ENCODE measurements at regions not wholly inside any gene's neighbourhood (a gene's known extent, or its start where the extent isn't known, plus 50 kb on each side); places are given as distances from the start of the nearest gene placed in this dataset.
"Not testable (repeated sequence)": the region's sequence is repeated elsewhere in the genome, so short reads cannot be mapped to it uniquely, and the experiment has no call there.

DNA sequence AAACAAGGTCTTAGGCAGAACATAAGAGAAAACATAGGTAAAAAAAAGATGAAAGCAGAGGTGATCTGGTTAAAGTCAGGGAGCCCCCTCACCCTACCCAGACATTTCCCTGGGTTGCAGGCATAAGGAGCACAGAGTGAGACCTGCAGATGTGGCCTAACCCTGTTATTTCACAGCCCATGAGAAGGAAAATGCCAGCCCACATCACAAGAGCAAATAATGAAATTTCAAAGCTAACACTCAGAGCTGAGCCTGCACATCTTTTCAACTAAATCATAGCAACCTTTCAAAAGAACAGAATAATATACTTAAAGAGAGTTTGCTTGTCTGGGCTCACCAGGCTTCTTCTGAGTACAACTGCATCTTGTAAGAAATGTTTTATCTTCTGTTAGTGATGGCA is 295.4 kb downstream of the RPAP3 start:
- DNase-seq (ENCODE audit: low spot score), result no peak
- in situ Hi-C loops (cut with MboI; ENCODE audit: low pct_unique_long_range_greater_than_20kb, low sequenced_read_pairs, unreplicated experiment), result no loop called here
- no peak for TF ChIP-seq CTCF (IDR thresholded peaks at IDR 0.05; ENCODE audit: extremely low read depth, insufficient read depth, missing control alignments)

DNA sequence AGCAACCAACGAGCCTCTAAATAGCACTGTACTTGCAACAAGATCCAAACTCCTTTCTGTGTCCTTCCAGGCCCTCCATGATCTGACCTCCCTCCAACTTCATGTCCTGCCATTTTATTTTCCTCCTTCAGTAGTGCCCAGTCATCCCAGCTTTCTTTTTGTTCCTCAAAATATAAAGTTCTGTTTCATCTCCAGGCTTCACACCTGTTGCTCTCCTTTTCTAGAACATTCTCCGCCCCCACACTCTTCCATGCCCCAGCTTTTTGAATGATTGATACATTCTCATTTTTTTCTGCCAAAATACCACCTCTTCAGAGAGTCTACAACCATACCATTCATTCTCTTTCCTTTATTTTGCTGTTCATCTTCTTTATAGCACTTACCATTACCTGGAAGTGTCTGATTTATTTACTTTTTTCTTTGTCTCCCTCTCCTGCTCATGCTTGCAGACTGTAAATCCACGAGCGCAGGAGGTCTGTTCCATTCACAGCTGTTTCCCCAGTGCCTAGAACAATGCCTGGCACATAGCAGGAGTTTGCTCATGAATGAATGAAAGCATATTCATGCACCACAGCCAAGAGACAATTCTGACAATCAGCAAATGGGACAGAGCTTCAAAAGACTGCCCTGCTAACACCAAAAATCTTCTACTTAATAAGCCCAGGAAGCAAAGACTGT is 296.4 kb downstream of the RPAP3 start:
- DNase-seq (ENCODE audit: low spot score), result no peak
- in situ Hi-C loops (cut with MboI; ENCODE audit: low pct_unique_long_range_greater_than_20kb, low sequenced_read_pairs, unreplicated experiment), result no loop called here
- TF ChIP-seq CTCF (IDR thresholded peaks at IDR 0.05; ENCODE audit: extremely low read depth, insufficient read depth, missing control alignments), result no peak

DNA sequence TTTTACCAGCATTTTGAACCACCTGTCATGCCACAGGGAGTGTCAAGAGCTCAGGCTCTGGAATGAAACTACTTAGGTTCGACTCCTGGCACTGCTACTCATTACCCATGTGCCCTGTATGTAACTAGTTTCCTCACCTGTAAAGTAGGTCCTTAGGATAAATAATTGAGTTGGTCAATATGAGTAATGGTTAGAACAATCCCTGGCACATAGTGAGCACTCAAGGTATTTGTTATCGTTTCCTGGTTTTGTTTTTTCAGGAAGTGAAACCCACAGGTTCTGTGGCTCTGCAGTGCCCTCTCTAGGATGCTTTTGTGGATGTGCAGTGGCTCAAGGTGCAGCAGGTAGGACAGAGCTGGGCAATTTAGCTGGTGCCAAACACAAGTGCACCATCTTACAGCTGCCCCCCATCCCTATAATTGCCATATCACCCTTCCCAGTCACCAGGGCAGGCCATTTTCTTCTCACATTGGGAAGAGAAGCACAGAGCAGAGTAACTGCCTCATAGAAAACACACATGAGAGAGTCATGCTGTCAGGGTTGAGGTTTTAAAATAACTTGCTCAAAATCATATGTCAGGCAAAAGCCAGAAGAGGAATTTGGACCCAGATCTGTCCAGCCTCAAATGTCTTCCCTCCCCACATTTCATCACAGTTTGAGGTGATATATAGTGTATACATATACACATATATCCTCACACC is 297.5 kb downstream of the RPAP3 start:
- TF ChIP-seq CTCF (IDR thresholded peaks at IDR 0.05; ENCODE audit: extremely low read depth, insufficient read depth, missing control alignments), result peak; percentile 60
- peak; percentile 35 for DNase-seq (ENCODE audit: low spot score)
- in situ Hi-C loops (cut with MboI; ENCODE audit: low pct_unique_long_range_greater_than_20kb, low sequenced_read_pairs, unreplicated experiment), result no loop called here

DNA sequence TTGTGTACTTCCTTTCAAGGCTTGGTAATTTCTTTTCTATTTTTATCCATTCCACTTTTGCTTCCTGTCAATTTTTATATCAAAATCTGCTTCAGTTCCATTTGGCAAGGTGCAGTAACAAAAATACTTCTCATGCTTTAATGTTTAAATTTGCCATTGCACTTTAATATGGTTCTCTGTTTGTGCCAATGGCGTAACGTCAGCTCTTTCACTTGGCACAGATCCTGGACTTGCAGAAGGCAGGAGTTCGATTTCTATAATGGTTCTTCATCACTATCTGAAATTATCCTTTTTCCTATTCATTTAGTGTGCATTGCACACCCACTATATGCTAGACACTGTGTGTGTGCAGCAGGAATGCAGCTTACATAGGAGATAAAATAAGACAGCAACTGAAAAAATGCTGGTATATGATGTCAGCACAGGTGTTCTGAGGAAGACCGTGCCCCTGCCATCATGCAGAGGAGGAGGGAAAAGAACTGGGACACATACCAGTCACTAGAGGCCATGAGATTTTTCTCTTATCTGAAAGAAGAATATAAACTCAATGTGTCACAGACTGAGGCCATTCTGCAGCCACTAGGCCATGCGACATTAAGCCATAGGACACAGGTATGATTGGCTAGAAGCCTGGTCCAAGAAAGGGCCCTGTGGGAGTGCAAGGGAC is 298.2 kb downstream of the RPAP3 start:
- in situ Hi-C loops (cut with MboI; ENCODE audit: low pct_unique_long_range_greater_than_20kb, low sequenced_read_pairs, unreplicated experiment), result no loop called here
- no peak for DNase-seq (ENCODE audit: low spot score)
- TF ChIP-seq CTCF (IDR thresholded peaks at IDR 0.05; ENCODE audit: extremely low read depth, insufficient read depth, missing control alignments), result no peak

DNA sequence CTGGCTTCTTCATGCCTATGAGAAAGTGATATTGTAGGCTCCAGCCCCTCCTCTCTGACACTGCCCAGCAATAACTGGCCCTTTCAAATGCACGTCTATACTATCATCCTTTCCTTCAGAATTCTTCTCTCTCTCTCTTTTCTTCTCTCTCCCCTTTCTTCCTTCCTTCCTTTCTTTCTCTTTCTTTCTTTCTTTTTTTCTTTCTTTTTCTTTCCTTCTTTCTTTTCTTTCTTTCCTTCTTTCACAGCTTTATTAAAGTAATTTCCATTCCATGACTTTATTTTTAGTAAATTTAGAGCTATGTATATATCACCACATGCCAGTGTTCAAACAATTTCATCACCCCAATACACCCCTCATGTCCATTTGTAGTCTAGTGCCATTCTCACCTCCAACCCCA is 302.1 kb downstream of the RPAP3 start:
- no peak for DNase-seq (ENCODE audit: low spot score)
- TF ChIP-seq CTCF (IDR thresholded peaks at IDR 0.05; ENCODE audit: extremely low read depth, insufficient read depth, missing control alignments), result no peak
- in situ Hi-C loops (cut with MboI; ENCODE audit: low pct_unique_long_range_greater_than_20kb, low sequenced_read_pairs, unreplicated experiment), result no loop called here

DNA sequence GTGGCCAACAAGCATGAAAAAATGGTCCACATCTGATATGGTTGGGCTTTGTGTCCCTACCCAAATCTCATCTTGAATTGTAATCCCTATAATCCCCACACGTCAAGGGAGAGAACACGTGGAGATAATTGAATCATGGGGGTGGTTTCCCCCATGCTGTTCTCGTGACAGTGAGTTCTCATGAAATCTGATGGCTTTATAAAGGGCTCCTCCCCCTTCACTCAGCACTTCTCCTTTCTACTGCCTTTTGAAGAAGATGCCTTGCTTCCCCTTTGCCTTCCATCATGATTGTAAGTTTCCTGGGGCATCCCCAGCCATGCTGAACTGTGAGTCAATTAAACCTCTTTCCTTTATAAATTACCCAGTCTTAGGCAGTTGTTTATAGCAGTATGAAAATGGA is 304.6 kb downstream of the RPAP3 start:
- DNase-seq (ENCODE audit: low spot score); in situ Hi-C loops (cut with MboI; ENCODE audit: low pct_unique_long_range_greater_than_20kb, low sequenced_read_pairs, unreplicated experiment): not testable (repeated sequence)

GRCh38 chr12:47400266-47400665 is 305.6 kb downstream of the RPAP3 start:
- in situ Hi-C loops (cut with MboI; ENCODE audit: low pct_unique_long_range_greater_than_20kb, low sequenced_read_pairs, unreplicated experiment), result no loop called here
- no peak for DNase-seq (ENCODE audit: low spot score)
- no peak for TF ChIP-seq CTCF (IDR thresholded peaks at IDR 0.05; ENCODE audit: extremely low read depth, insufficient read depth, missing control alignments)

Data from GM13977 (cell line).